ENCODE measurements at regions not wholly inside any gene's neighbourhood (a gene's known extent, or its start where the extent isn't known, plus 50 kb on each side); places are given as distances from the start of the nearest gene placed in this dataset.

DNA sequence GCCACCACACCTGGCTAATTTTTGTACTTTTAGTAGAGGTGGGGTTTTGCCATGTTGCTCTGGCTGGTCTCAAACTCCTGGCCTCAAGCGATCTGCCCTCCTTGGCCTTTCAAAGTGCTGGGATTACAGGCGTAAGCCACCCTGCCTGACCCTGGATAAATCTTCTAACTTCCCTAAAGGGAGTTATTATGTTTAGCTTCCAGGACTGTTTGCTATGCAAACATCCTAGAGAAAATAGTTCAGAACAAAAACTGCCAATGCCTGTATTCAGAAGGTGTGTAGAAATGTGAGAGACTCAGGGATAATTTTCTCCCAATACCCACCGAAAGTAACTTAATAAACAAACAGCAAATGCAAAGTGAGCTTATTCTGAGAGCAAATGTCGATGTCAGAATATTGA is 301.2 kb downstream of the TGFB2 start:
- no peak overlapping the region for H3K4me3 ChIP-seq
- no peak for DNase-seq
- WGBS, 3 donors = 35 to 68% (median 53%) methylated on average over 4 of the region's 4 CpGs
- intact Hi-C loops (cut with DNase I) = no loop called here
- H3K27ac ChIP-seq = no peak overlapping the region
- H3K27me3 ChIP-seq = no peaks in the 10 kb centered on the region
- H3K9me3 ChIP-seq = no peaks in the 10 kb centered on the region
- TF ChIP-seq, protein P1, sequence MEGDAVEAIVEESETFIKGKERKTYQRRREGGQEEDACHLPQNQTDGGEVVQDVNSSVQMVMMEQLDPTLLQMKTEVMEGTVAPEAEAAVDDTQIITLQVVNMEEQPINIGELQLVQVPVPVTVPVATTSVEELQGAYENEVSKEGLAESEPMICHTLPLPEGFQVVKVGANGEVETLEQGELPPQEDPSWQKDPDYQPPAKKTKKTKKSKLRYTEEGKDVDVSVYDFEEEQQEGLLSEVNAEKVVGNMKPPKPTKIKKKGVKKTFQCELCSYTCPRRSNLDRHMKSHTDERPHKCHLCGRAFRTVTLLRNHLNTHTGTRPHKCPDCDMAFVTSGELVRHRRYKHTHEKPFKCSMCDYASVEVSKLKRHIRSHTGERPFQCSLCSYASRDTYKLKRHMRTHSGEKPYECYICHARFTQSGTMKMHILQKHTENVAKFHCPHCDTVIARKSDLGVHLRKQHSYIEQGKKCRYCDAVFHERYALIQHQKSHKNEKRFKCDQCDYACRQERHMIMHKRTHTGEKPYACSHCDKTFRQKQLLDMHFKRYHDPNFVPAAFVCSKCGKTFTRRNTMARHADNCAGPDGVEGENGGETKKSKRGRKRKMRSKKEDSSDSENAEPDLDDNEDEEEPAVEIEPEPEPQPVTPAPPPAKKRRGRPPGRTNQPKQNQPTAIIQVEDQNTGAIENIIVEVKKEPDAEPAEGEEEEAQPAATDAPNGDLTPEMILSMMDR (IDR thresholded peaks at IDR 0.05) = no peak
- TF ChIP-seq POLR2A (IDR thresholded peaks at IDR 0.05) (no peak), EP300 (IDR thresholded peaks at IDR 0.05) (no peak)
- H3K36me3 ChIP-seq = no peaks in the 10 kb centered on the region
- no peaks in the 10 kb centered on the region for H3K4me1 ChIP-seq (ENCODE audit: insufficient read depth)

DNA sequence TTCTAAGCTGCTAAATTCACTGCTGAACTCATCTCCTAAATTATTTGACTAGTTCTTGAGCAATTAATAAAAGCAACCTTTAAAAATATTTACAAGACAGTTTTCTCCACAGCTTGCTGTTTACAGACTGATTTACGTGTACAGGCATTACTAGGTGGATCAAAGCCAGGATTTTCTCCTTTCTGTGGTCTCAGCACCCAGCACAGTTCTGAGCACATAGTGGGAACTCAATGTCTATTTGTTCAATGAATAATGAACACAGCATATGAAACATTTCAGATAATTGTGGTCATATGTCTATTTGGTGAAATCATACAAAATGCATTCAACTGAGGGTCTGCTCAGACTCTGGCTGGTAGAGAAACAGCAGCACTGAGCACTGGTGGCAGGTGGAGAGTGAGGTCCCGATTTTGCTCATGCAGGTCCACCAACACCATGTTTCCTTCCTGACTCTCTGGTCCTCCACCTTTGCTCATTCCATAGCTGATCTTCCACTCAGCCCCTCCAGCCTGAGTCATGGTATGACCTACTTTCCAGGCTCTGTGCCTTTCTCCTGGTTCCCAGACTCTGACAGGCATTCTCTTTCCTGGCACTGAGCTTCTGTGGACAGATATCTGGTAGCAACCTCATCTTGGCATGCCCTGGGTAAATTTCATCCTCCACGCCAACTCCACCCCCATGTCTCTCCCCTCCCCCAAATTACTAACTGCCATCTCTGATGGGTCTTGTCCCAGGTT is 311.3 kb downstream of the TGFB2 start:
- DNase-seq = no peak
- TF ChIP-seq EP300 (IDR thresholded peaks at IDR 0.05) = no peak
- no peak for TF ChIP-seq POLR2A (IDR thresholded peaks at IDR 0.05)
- TF ChIP-seq, protein P1 (IDR thresholded peaks at IDR 0.05) = no peak
- 82 to 84% (median 84%) methylated on average over 3 of the region's 3 CpGs for WGBS, 3 donors
- no peaks in the 10 kb centered on the region for H3K9me3 ChIP-seq
- intact Hi-C loops (cut with DNase I) = no loop called here
- H3K4me3 ChIP-seq = no peak overlapping the region
- peaks cover 2% of the 10 kb centered on the region for H3K4me1 ChIP-seq (ENCODE audit: insufficient read depth)
- no peak overlapping the region for H3K27ac ChIP-seq
- no peaks in the 10 kb centered on the region for H3K27me3 ChIP-seq
- H3K36me3 ChIP-seq = no peaks in the 10 kb centered on the region

DNA sequence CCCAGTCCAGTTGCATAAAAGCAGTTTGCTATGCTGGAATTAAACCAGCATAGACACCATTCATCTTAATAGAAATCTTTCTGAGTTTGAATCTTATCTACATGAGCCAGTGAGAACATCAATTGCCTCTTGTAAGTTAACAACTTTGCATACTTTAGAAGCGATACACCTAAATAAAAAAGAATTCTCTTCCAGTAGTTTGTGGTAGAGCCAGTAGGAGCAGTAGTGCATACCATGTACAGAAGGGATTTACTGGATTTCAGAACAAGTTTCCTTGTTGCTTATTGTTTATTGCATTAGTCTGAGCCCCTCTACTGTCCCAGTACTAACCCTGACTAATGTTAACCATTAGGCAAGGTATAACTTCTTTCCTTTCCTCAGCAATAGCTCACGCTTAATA is 313.1 kb downstream of the TGFB2 start:
- peaks cover 2% of the 10 kb centered on the region for H3K4me1 ChIP-seq (ENCODE audit: insufficient read depth)
- intact Hi-C loops (cut with DNase I) = no loop called here

DNA sequence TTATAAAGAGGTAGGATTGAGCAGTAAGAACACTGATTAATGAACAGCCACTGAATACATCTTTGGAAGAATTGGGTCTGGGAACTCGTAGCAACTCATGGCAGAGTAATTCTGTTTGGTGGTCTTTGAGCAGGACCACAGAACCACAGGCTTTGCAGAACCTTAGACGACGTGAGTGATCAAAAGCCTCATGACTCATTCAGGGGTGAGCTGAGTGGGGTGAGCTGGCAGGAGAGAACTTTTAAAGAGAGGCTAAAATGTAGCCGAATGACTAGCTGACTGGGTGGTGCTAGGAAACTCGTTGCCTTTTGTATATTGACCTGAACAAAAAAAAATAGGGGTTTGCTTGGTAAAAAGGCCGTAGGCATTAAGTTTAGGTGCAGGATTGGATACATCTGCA is 313.8 kb downstream of the TGFB2 start:
- WGBS, 3 donors = 69 to 80% (median 72%) methylated on average over 6 of the region's 6 CpGs
- Histone ChIP-seq H3K4me3 (no peak overlapping the region), H3K9me3 (no peaks in the 10 kb centered on the region), H3K27ac (no peak overlapping the region), H3K4me1 (ENCODE audit: insufficient read depth) (peaks cover 2% of the 10 kb centered on the region), H3K36me3 (no peaks in the 10 kb centered on the region), H3K27me3 (no peaks in the 10 kb centered on the region)
- intact Hi-C loops (cut with DNase I) = no loop called here
- no peak for DNase-seq
- TF ChIP-seq POLR2A (IDR thresholded peaks at IDR 0.05) = no peak
- TF ChIP-seq, protein P1 (IDR thresholded peaks at IDR 0.05) = no peak
- TF ChIP-seq EP300 (IDR thresholded peaks at IDR 0.05) = no peak

More for the DNA sequence above, 313.1 kb downstream of the TGFB2 start:
- DNase-seq = no peak
- H3K27me3 ChIP-seq = no peaks in the 10 kb centered on the region
- no peaks in the 10 kb centered on the region for H3K9me3 ChIP-seq
- WGBS, 3 donors = 96 to 99% (median 97%) methylated on average over 2 of the region's 2 CpGs
- TF ChIP-seq EP300 (IDR thresholded peaks at IDR 0.05) (no peak), POLR2A (IDR thresholded peaks at IDR 0.05) (no peak)
- TF ChIP-seq, protein P1 (IDR thresholded peaks at IDR 0.05) = no peak
- H3K4me3 ChIP-seq = no peak overlapping the region
- no peaks in the 10 kb centered on the region for H3K36me3 ChIP-seq
- no peak overlapping the region for H3K27ac ChIP-seq

All from ovary (tissue), 7 donors.